HCT116 (cell line): ENCODE measurements at regions not wholly inside any gene's neighbourhood (a gene's known extent, or its start where the extent isn't known, plus 50 kb on each side); places are given as distances from the start of the nearest gene placed in this dataset.
A peak's percentile ranks its signal among the peaks of the same experiment; 100 is the strongest.
"Not testable (repeated sequence)": the region's sequence is repeated elsewhere in the genome, so short reads cannot be mapped to it uniquely, and the experiment has no call there.

Experiments
- ATAC-seq: fragments of 200-7000 bp; cut with Tn5 transposase; 2 replicates; pipeline ENCODE4 v1.9.1; 2020; ENCODE audit warnings: mild to moderate bottlenecking, moderate library complexity
- BruUV-seq: library from RNA; stranded (reverse); fragments of 400-500 nt; replicated peaks from 2 replicates; lab custom pipeline; 2021; lab: Mats Ljungman, UMichigan
- CTCF ChIA-PET: fragments of 300-600 bp; sonication (Branson Sonifier 250); formaldehyde crosslinking; loops from one replicate; lab custom pipeline; 2021; ENCODE audit warnings: antibody characterized with exemption; lab: Charles Lee
- POLR2A ChIA-PET: fragments of 300-600, 350-600 bp; sonication (Branson Sonifier 250); formaldehyde crosslinking; loops from one replicate; lab custom pipeline; 2021; ENCODE audit warnings: antibody characterized with exemption; lab: Charles Lee
- RAD21 ChIA-PET, 2 experiments: fragments of 300-600 bp; sonication (Branson Sonifier 250); formaldehyde crosslinking; loops; one replicate each; lab custom pipeline; 2023; ENCODE audit warnings: low total read pairs in 2 of 2; ENCODE audit not compliant: uncharacterized antibody in 2 of 2, unreplicated experiment in 2 of 2, low non-redundant PET in 1 of 2; lab: Charles Lee
- DNase-seq: peaks from one replicate; pipeline ENCODE4 v3.0.0-alpha.2; 2010; ENCODE audit warnings: low read depth, low spot score
- H2AFZ ChIP-seq: fragments of 200-600 bp; shearing (Covaris generic), sonication (generic); 2 replicates; pipeline ENCODE4 v1.6.1; 2017; ENCODE audit warnings: low read depth, mixed run types, mixed read lengths, antibody characterized with exemption, low read length; ENCODE audit not compliant: poor library complexity, severe bottlenecking
- H3K27ac ChIP-seq: 2 replicates; pipeline ENCODE4 v1.5.1; 2012; ENCODE audit warnings: low read depth, low read length
- H3K27me3 ChIP-seq: fragments of 200-600 bp; sonication (generic); 2 replicates; pipeline ENCODE4 v1.6.1; 2016; ENCODE audit warnings: mixed run types, low read length, mixed read lengths; ENCODE audit not compliant: insufficient read depth
- H3K36me3 ChIP-seq, 2 experiments: fragments of 200-500 bp in 1 of 2; fragments of 200-600 bp in 1 of 2; sonication (Bioruptor generic) in 1 of 2; sonication (generic) in 1 of 2; 2 replicates each; pipeline versions ENCODE4 v1.5.1 to v1.6.1; 2014 to 2016; ENCODE audit warnings: low read length in 2 of 2, inconsistent platforms in 1 of 2, mixed read lengths in 1 of 2, mixed run types in 1 of 2; ENCODE audit not compliant: insufficient read depth in 2 of 2, control insufficient read depth in 1 of 2
- H3K4me1 ChIP-seq, 2 experiments: fragments of 200-600 bp in 1 of 2; sonication (generic) in 1 of 2; 2 replicates each; pipeline versions ENCODE4 v1.5.1 to v1.6.1; 2012 to 2017; ENCODE audit warnings: low read length in 2 of 2, inconsistent platforms in 1 of 2, mild to moderate bottlenecking in 1 of 2, mixed read lengths in 1 of 2, mixed run types in 1 of 2, moderate library complexity in 1 of 2; ENCODE audit not compliant: insufficient read depth in 2 of 2, control insufficient read depth in 1 of 2
- H3K4me2 ChIP-seq: fragments of 200-600 bp; sonication (generic); 2 replicates; pipeline ENCODE4 v1.6.1; 2017; ENCODE audit warnings: mixed run types, low read length, mixed read lengths
- H3K4me3 ChIP-seq, 2 experiments: fragments of 200-600 bp in 1 of 2; sonication (generic) in 1 of 2; replicated peaks in 1 of 2; 2 replicates each; pipeline ENCODE4 v1.5.1; 2011 to 2016; ENCODE audit warnings: low read length in 2 of 2, control low read depth in 1 of 2, low read depth in 1 of 2, mild to moderate bottlenecking in 1 of 2, mixed read lengths in 1 of 2, mixed run types in 1 of 2
- H3K79me2 ChIP-seq: fragments of 200-600 bp; sonication (generic); 2 replicates; pipeline ENCODE4 v1.6.1; 2017; ENCODE audit warnings: mild to moderate bottlenecking, mixed run types, low read length, moderate library complexity, mixed read lengths; ENCODE audit not compliant: insufficient read depth
- H3K9ac ChIP-seq: fragments of 200-600 bp; sonication (generic); 2 replicates; pipeline ENCODE4 v1.6.1; 2016; ENCODE audit warnings: low read length, mixed read lengths
- H3K9me2 ChIP-seq: fragments of 200-600 bp; sonication (generic), shearing (Covaris generic); 2 replicates; pipeline ENCODE4 v1.6.1; 2017; ENCODE audit warnings: mixed run types, mild to moderate bottlenecking, moderate library complexity; ENCODE audit not compliant: insufficient read depth
- H3K9me3 ChIP-seq, 2 experiments: fragments of 200-500 bp in 1 of 2; fragments of 200-600 bp in 1 of 2; sonication (Bioruptor generic) in 1 of 2; sonication (generic) in 1 of 2; 2 replicates each; pipeline ENCODE4 v1.6.1; 2014 to 2017; ENCODE audit warnings: low read length in 2 of 2, mixed read lengths in 2 of 2, inconsistent platforms in 1 of 2, low read depth in 1 of 2, mild to moderate bottlenecking in 1 of 2, mixed run types in 1 of 2, moderate library complexity in 1 of 2; ENCODE audit not compliant: control insufficient read depth in 1 of 2, insufficient read depth in 1 of 2
- H4K20me1 ChIP-seq: fragments of 200-600 bp; sonication (generic), shearing (Covaris generic); 2 replicates; pipeline ENCODE4 v1.6.1; 2017; ENCODE audit warnings: mixed run types, mild to moderate bottlenecking, moderate library complexity; ENCODE audit not compliant: insufficient read depth
- intact Hi-C: fragments of 100-400 bp; cut with micrococcal nuclease; formaldehyde crosslinking; loops from 2 replicates; pipeline ENCODE4 v1.10.0; 2022

GRCh38 chr7:73215232-73215631 lies 93.4 kb downstream of the NSUN5 start:
- H4K20me1 ChIP-seq, H3K4me1 ChIP-seq, DNase-seq, POLR2A ChIA-PET, RAD21 ChIA-PET, H3K36me3 ChIP-seq, intact Hi-C loops, BruUV-seq, H3K9me2 ChIP-seq, H3K9ac ChIP-seq, H2AFZ ChIP-seq, H3K4me2 ChIP-seq, H3K27me3 ChIP-seq, H3K4me3 ChIP-seq, ATAC-seq, H3K79me2 ChIP-seq, CTCF ChIA-PET, H3K9me3 ChIP-seq, H3K27ac ChIP-seq: not testable (repeated sequence)

GRCh38 chr7:73214471-73214870 lies 94.2 kb downstream of the NSUN5 start:
- H3K4me2 ChIP-seq, H3K79me2 ChIP-seq, H3K27me3 ChIP-seq, H2AFZ ChIP-seq, BruUV-seq, POLR2A ChIA-PET, intact Hi-C loops, H3K9me3 ChIP-seq, DNase-seq, H3K27ac ChIP-seq, H3K9ac ChIP-seq, CTCF ChIA-PET, ATAC-seq, H3K9me2 ChIP-seq, H3K4me3 ChIP-seq, H3K4me1 ChIP-seq, H4K20me1 ChIP-seq, H3K36me3 ChIP-seq, RAD21 ChIA-PET: not testable (repeated sequence)

GRCh38 chr7:73213076-73213475 lies 95.5 kb downstream of the NSUN5 start:
- H3K9me3 ChIP-seq, H3K79me2 ChIP-seq, H3K4me3 ChIP-seq, H3K27me3 ChIP-seq, H3K9me2 ChIP-seq, H3K27ac ChIP-seq, RAD21 ChIA-PET, H3K36me3 ChIP-seq, H4K20me1 ChIP-seq, H2AFZ ChIP-seq, H3K9ac ChIP-seq, H3K4me2 ChIP-seq, intact Hi-C loops, H3K4me1 ChIP-seq, CTCF ChIA-PET, POLR2A ChIA-PET, DNase-seq, BruUV-seq: not testable (repeated sequence)
- ATAC-seq = peak; percentile 38; the same call in 1 of the 2 replicates

GRCh38 chr7:73205594-73205993 lies 103.0 kb downstream of the NSUN5 start:
- H4K20me1 ChIP-seq, DNase-seq, ATAC-seq, H3K9me3 ChIP-seq, H3K4me1 ChIP-seq, H3K9ac ChIP-seq, H3K9me2 ChIP-seq, H3K79me2 ChIP-seq, RAD21 ChIA-PET, H3K4me2 ChIP-seq, H3K36me3 ChIP-seq, intact Hi-C loops, H3K27ac ChIP-seq, POLR2A ChIA-PET, H3K4me3 ChIP-seq, H3K27me3 ChIP-seq, BruUV-seq, H2AFZ ChIP-seq, CTCF ChIA-PET: not testable (repeated sequence)

- H3K27me3 ChIP-seq, H4K20me1 ChIP-seq, H3K27ac ChIP-seq, H3K4me3 ChIP-seq, BruUV-seq, H3K79me2 ChIP-seq, CTCF ChIA-PET, H2AFZ ChIP-seq, DNase-seq, H3K9ac ChIP-seq, H3K9me2 ChIP-seq, H3K4me1 ChIP-seq, ATAC-seq, RAD21 ChIA-PET, POLR2A ChIA-PET, H3K36me3 ChIP-seq, H3K9me3 ChIP-seq, intact Hi-C loops, H3K4me2 ChIP-seq: not testable (repeated sequence)
Measured at GRCh38 chr7:73204898-73205297, 103.7 kb downstream of the NSUN5 start.
